Activated T-cell treated with anti-CD3 and anti-CD28 coated beads, Interleukin-2, amount 50 U/mL, for 24 hours (primary cell): ENCODE measurements at regions not wholly inside any gene's neighbourhood (a gene's known extent, or its start where the extent isn't known, plus 50 kb on each side); places are given as distances from the start of the nearest gene placed in this dataset.

ENCODE experiments used
- DNase-seq: peaks from one replicate; pipeline ENCODE4 v3.0.0-alpha.2; 2020
- H3K27ac Mint-ChIP-seq: 2 replicates; pipeline ENCODE4 v1.8.0; 2020; ENCODE audit warnings: mild to moderate bottlenecking, mixed read lengths
- H3K27me3 Mint-ChIP-seq: 2 replicates; pipeline ENCODE4 v1.8.0; 2020; ENCODE audit warnings: mixed read lengths
- H3K36me3 Mint-ChIP-seq: 2 replicates; pipeline ENCODE4 v1.8.0; 2020; ENCODE audit warnings: low read depth, mixed read lengths
- H3K4me1 Mint-ChIP-seq: 2 replicates; pipeline ENCODE4 v1.8.0; 2020; ENCODE audit warnings: low read depth, mixed read lengths
- H3K4me3 Mint-ChIP-seq: 2 replicates; pipeline ENCODE4 v1.8.0; 2020; ENCODE audit warnings: mild to moderate bottlenecking, moderate library complexity, mixed read lengths
- H3K9me3 Mint-ChIP-seq: 2 replicates; pipeline ENCODE4 v1.8.0; 2020; ENCODE audit warnings: mixed read lengths

DNA sequence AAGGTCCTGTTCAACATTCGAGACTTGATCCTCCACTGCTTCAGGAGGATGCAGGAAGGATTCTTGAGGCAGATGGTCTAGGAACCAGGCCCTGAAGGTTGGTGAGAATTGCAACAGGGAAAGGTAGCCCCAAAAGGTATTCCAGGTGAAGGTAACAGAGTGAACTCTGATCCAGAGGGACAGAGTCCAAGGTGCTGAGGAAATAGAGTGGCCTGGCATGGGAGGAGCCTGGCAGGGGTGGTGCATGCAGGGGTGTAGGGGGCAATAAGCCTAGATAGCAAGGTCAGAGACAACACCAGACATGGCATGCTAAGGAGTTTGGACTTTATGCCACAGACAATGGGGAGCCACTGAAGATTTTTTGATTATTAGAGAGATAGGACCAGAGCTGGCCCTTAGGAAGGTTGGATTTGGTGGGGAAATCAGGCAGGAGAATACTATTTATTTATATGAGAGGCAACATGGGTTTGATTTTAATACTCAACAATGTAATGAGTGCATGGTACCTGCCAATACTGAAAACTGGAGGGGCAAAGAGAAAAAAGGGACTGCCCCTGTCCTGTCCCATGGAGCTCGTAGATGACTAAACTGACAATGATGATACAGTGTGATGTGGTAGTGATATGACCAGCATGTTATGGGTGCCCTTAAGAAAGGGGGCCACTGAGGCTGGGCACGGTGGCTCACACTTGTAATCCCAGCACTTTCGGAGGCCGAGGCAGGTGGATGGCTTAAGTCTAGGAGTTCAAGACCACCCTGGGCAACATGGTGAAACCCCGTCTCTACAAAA lies 50.5 kb upstream of the TMED10 start:
- no peak for DNase-seq
- H3K9me3 Mint-ChIP-seq = no peaks in the 10 kb centered on the region
- no peaks in the 10 kb centered on the region for H3K36me3 Mint-ChIP-seq
- H3K27ac Mint-ChIP-seq = no peak overlapping the region
- H3K4me3 Mint-ChIP-seq = no peak overlapping the region
- peaks cover 51% of the 10 kb centered on the region for H3K4me1 Mint-ChIP-seq
- H3K27me3 Mint-ChIP-seq = no peaks in the 10 kb centered on the region
